Esophagus squamous epithelium (tissue), 5 donors: ENCODE measurements at regions not wholly inside any gene's neighbourhood (a gene's known extent, or its start where the extent isn't known, plus 50 kb on each side); places are given as distances from the start of the nearest gene placed in this dataset.

Experiments used
- DNase-seq: peaks from one replicate; lab custom pipeline; 2025; lab: John Stamatoyannopoulos, UW
- H3K27ac ChIP-seq, 4 donors: fragments of 200-600 bp; sonication (generic); one replicate each; pipeline ENCODE4 v1.5.1; 2016 to 2019; ENCODE audit warnings: mild to moderate bottlenecking in 1 of 4
- H3K27me3 ChIP-seq, 4 donors: fragments of 200-600 bp; sonication (generic); 1 replicate in 3 of 4; 2 replicates in 1 of 4; pipeline versions ENCODE4 v1.5.1 to v1.6.0; 2017 to 2021; ENCODE audit warnings: antibody characterized with exemption in 1 of 4
- H3K36me3 ChIP-seq, 3 donors: fragments of 200-600 bp; sonication (generic); one replicate each; pipeline ENCODE4 v1.5.1; 2016 to 2019
- H3K4me1 ChIP-seq, 3 donors: fragments of 200-600 bp; sonication (generic); one replicate each; pipeline ENCODE4 v1.5.1; 2017 to 2019
- H3K4me3 ChIP-seq, 4 donors: fragments of 200-600 bp; sonication (generic); 1 replicate in 3 of 4; 2 replicates in 1 of 4; pipeline ENCODE4 v1.5.1; 2016 to 2019; ENCODE audit warnings: mild to moderate bottlenecking in 2 of 4, moderate library complexity in 1 of 4
- H3K9me3 ChIP-seq, 3 donors: fragments of 200-600 bp; sonication (generic); one replicate each; pipeline ENCODE4 v1.5.1; 2016 to 2019
- CTCF ChIP-seq, 6 experiments: fragments of 450-650 bp in 4 of 6; fragments of 200-600 bp in 2 of 6; sonication (generic) in 2 of 6; IDR thresholded peaks; one replicate each; pipeline ENCODE4 v1.5.1; 2016 to 2019; ENCODE audit warnings: antibody characterized with exemption in 6 of 6, mild to moderate bottlenecking in 4 of 6, moderate library complexity in 4 of 6
- POLR2A ChIP-seq, 4 donors: fragments of 450-650 bp; IDR thresholded peaks; one replicate each; pipeline ENCODE4 v1.6.1; 2017; ENCODE audit warnings: antibody characterized with exemption in 4 of 4, mild to moderate bottlenecking in 4 of 4, moderate library complexity in 3 of 4
- WGBS, 2 donors: methylation state at CpG; one replicate each; pipeline ENCODE4 v1.1.5; 2018; 5-methylcytosine and 5-hydroxymethylcytosine counted together
- intact Hi-C: fragments of 100-400 bp; cut with DNase I; formaldehyde crosslinking; loops from one replicate; pipeline ENCODE4 v1.15.0; 2022
- donor health status: DM: yes; HTN: yes; CAD: no.

- Histone ChIP-seq H3K27me3 (no peaks in the 10 kb centered on the region), H3K9me3 (peaks cover 0 to 15% (median 9%) of the 10 kb centered on the region in 3 donors), H3K4me3 (no peak overlapping the region), H3K4me1 (peaks cover 5 to 16% (median 6%) of the 10 kb centered on the region in 3 donors), H3K36me3 (no peaks in the 10 kb centered on the region), H3K27ac (no peak overlapping the region)
- intact Hi-C loops = no loop called here
- TF ChIP-seq POLR2A (IDR thresholded peaks at IDR 0.05) (no peak), CTCF (IDR thresholded peaks at IDR 0.05) (no peak)
- WGBS, 2 donors = 91 to 95% methylated on average over 3 of the region's 3 CpGs
- DNase-seq = no peak
Measured at GRCh38 chr5:56620903-56621677, 194.3 kb upstream of the MAP3K1 start.

GRCh38 chr5:56617998-56618397 is 197.4 kb upstream of the MAP3K1 start:
- no peak for DNase-seq
- Histone ChIP-seq H3K36me3 (no peaks in the 10 kb centered on the region), H3K27ac (no peak overlapping the region), H3K4me1 (peaks cover 19 to 42% (median 20%) of the 10 kb centered on the region in 3 donors), H3K27me3 (no peaks in the 10 kb centered on the region), H3K9me3 (peaks cover 0 to 15% (median 9%) of the 10 kb centered on the region in 3 donors), H3K4me3 (no peak overlapping the region)
- WGBS, 2 donors = 82 to 94% methylated on average over 4 of the region's 4 CpGs
- no peak for TF ChIP-seq POLR2A (IDR thresholded peaks at IDR 0.05)
- TF ChIP-seq CTCF (IDR thresholded peaks at IDR 0.05) = no peak
- intact Hi-C loops = no loop called here

- intact Hi-C loops = no loop called here
- Histone ChIP-seq H3K4me1 (peaks cover 19 to 48% (median 20%) of the 10 kb centered on the region in 3 donors), H3K9me3 (peaks cover 0 to 17% (median 9%) of the 10 kb centered on the region in 3 donors), H3K36me3 (no peaks in the 10 kb centered on the region), H3K4me3 (peak overlapping the region in 2 of 4 donors; percentile 10 to 14), H3K27ac (peak overlapping the region; percentile 62 to 83 (median 70)), H3K27me3 (no peaks in the 10 kb centered on the region)
- no peak for DNase-seq
- whole genome bisulfite sequencing, 2 donors = 20 to 43% methylated on average over 6 of the region's 6 CpGs
- TF ChIP-seq POLR2A (IDR thresholded peaks at IDR 0.05) = no peak
- TF ChIP-seq CTCF (IDR thresholded peaks at IDR 0.05) = no peak
Measured at GRCh38 chr5:56616454-56617160, 198.7 kb upstream of the MAP3K1 start.

GRCh38 chr5:56615361-56616153 is 199.8 kb upstream of the MAP3K1 start:
- 13 to 20% methylated on average over 6 of the region's 6 CpGs for WGBS, 2 donors
- Histone ChIP-seq H3K4me1 (peaks cover 19 to 54% (median 20%) of the 10 kb centered on the region in 3 donors), H3K4me3 (peak overlapping the region in 2 of 4 donors; percentile 10 to 14), H3K9me3 (peaks cover 0 to 20% (median 9%) of the 10 kb centered on the region in 3 donors), H3K36me3 (no peaks in the 10 kb centered on the region), H3K27ac (peak overlapping the region; percentile 64 to 83 (median 70)), H3K27me3 (no peaks in the 10 kb centered on the region)
- TF ChIP-seq CTCF (IDR thresholded peaks at IDR 0.05) (no peak), POLR2A (IDR thresholded peaks at IDR 0.05) (no peak)
- intact Hi-C loops = no loop called here
- DNase-seq = no peak
